Naive thymus-derived CD8-positive, alpha-beta T cell (primary cell): ENCODE measurements at regions not wholly inside any gene's neighbourhood (a gene's known extent, or its start where the extent isn't known, plus 50 kb on each side); places are given as distances from the start of the nearest gene placed in this dataset.
A peak's percentile ranks its signal among the peaks of the same experiment; 100 is the strongest.

Experiments used
- ATAC-seq, 2 donors: fragments of 150-1000 bp; cut with Tn5 transposase in 1 of 2; sonication (Bioruptor Pico), chemical (Tn5 transposase) in 1 of 2; 1 replicate in 1 of 2; 2 replicates in 1 of 2; pipeline ENCODE4 v1.10.0; 2021; ENCODE audit warnings: mild to moderate bottlenecking in 2 of 2, moderate library complexity in 2 of 2
- POLR2A ChIA-PET: fragments of 350-600 bp; sonication (Branson Sonifier 250); formaldehyde crosslinking; loops from one replicate; lab custom pipeline; 2021; ENCODE audit warnings: antibody characterized with exemption; lab: Charles Lee
- DNase-seq, 10 donors: peaks; one replicate each; pipeline versions ENCODE4 v3.0.0 to v3.0.0-alpha.2; 2020 to 2022
- H3K27ac Mint-ChIP-seq, 10 donors: one replicate each; pipeline ENCODE4 v1.8.0; 2020 to 2022; ENCODE audit warnings: mild to moderate bottlenecking in 10 of 10, mixed read lengths in 10 of 10, moderate library complexity in 4 of 10, inconsistent platforms in 1 of 10
- H3K27me3 Mint-ChIP-seq, 5 donors: one replicate each; pipeline ENCODE4 v1.8.0; 2021 to 2022; ENCODE audit warnings: mixed read lengths in 5 of 5
- H3K36me3 Mint-ChIP-seq, 3 donors: one replicate each; pipeline ENCODE4 v1.8.0; 2020 to 2022; ENCODE audit warnings: mixed read lengths in 3 of 3, mild to moderate bottlenecking in 2 of 3, inconsistent platforms in 1 of 3
- H3K4me1 Mint-ChIP-seq, 4 donors: one replicate each; pipeline ENCODE4 v1.8.0; 2021 to 2022; ENCODE audit warnings: mixed read lengths in 4 of 4
- H3K4me3 Mint-ChIP-seq, 10 donors: one replicate each; pipeline ENCODE4 v1.8.0; 2020 to 2022; ENCODE audit warnings: mild to moderate bottlenecking in 10 of 10, mixed read lengths in 10 of 10, moderate library complexity in 6 of 10, inconsistent platforms in 1 of 10
- H3K9me3 Mint-ChIP-seq, 9 donors: one replicate each; pipeline ENCODE4 v1.8.0; 2020 to 2022; ENCODE audit warnings: mixed read lengths in 9 of 9, mild to moderate bottlenecking in 3 of 9, inconsistent platforms in 1 of 9, moderate library complexity in 1 of 9

GRCh38 chr2:239666053-239666854, 265.4 kb upstream of the HDAC4 start:
- Mint-ChIP-seq H3K36me3 (no peaks in the 10 kb centered on the region), H3K4me1 (peaks cover 0 to 2% (median under 1%) of the 10 kb centered on the region in 4 donors), H3K27ac (no peak overlapping the region), H3K4me3 (no peak overlapping the region), H3K27me3 (peaks cover 10 to 28% (median 22%) of the 10 kb centered on the region in 5 donors), H3K9me3 (no peaks in the 10 kb centered on the region)
- POLR2A ChIA-PET: no interaction called here
- ATAC-seq (no peak), DNase-seq (no peak)

GRCh38 chr2:239664216-239664810, 263.5 kb upstream of the HDAC4 start:
- ATAC-seq: no peak
- DNase-seq: no peak
- Mint-ChIP-seq H3K27ac (no peak overlapping the region), H3K4me3 (no peak overlapping the region), H3K9me3 (no peaks in the 10 kb centered on the region), H3K27me3 (peaks cover 18 to 41% (median 29%) of the 10 kb centered on the region in 5 donors), H3K36me3 (no peaks in the 10 kb centered on the region), H3K4me1 (peaks cover 0 to 9% (median 1%) of the 10 kb centered on the region in 4 donors)
- POLR2A ChIA-PET: no interaction called here

GRCh38 chr2:239663364-239663924, 262.6 kb upstream of the HDAC4 start:
- Mint-ChIP-seq H3K36me3 (no peaks in the 10 kb centered on the region), H3K4me3 (no peak overlapping the region), H3K27me3 (peaks cover 18 to 41% (median 29%) of the 10 kb centered on the region in 5 donors), H3K27ac (peak overlapping the region in 2 of 10 donors; percentile 21 to 24), H3K9me3 (no peaks in the 10 kb centered on the region), H3K4me1 (peaks cover 0 to 9% (median 1%) of the 10 kb centered on the region in 4 donors)
- DNase-seq (no peak), ATAC-seq (no peak)
- POLR2A ChIA-PET: no interaction called here

- no peaks in the 10 kb centered on the region for H3K9me3 Mint-ChIP-seq
- peaks cover 0 to 9% (median 1%) of the 10 kb centered on the region in 4 donors for H3K4me1 Mint-ChIP-seq
- no peak overlapping the region for H3K27ac Mint-ChIP-seq
- POLR2A ChIA-PET: no interaction called here
- DNase-seq (no peak), ATAC-seq (no peak)
- H3K4me3 Mint-ChIP-seq: no peak overlapping the region
- peaks cover 18 to 41% (median 31%) of the 10 kb centered on the region in 5 donors for H3K27me3 Mint-ChIP-seq
- no peaks in the 10 kb centered on the region for H3K36me3 Mint-ChIP-seq
Observed at GRCh38 chr2:239662413-239663120, 261.7 kb upstream of the HDAC4 start.

- Mint-ChIP-seq H3K4me1 (peaks cover 0 to 9% (median 1%) of the 10 kb centered on the region in 4 donors), H3K27ac (peak overlapping the region in 1 of 10 donors; percentile 10), H3K36me3 (no peaks in the 10 kb centered on the region), H3K4me3 (no peak overlapping the region), H3K27me3 (peaks cover 18 to 41% (median 32%) of the 10 kb centered on the region in 5 donors), H3K9me3 (no peaks in the 10 kb centered on the region)
- POLR2A ChIA-PET: no interaction called here
- DNase-seq (no peak), ATAC-seq (no peak)
Observed at GRCh38 chr2:239661334-239662312, 260.8 kb upstream of the HDAC4 start.

- Mint-ChIP-seq H3K27ac (peak overlapping the region in 1 of 10 donors; percentile 60), H3K27me3 (peaks cover 18 to 41% (median 32%) of the 10 kb centered on the region in 5 donors), H3K4me3 (no peak overlapping the region), H3K9me3 (no peaks in the 10 kb centered on the region), H3K4me1 (peaks cover 0 to 9% (median 1%) of the 10 kb centered on the region in 4 donors), H3K36me3 (no peaks in the 10 kb centered on the region)
- POLR2A ChIA-PET: no interaction called here
- DNase-seq: no peak
- no peak for ATAC-seq
Observed at GRCh38 chr2:239660390-239661230, 259.8 kb upstream of the HDAC4 start.

- ATAC-seq: no peak
- H3K9me3 Mint-ChIP-seq: no peaks in the 10 kb centered on the region
- no peaks in the 10 kb centered on the region for H3K36me3 Mint-ChIP-seq
- DNase-seq: no peak
- H3K27ac Mint-ChIP-seq: no peak overlapping the region
- H3K27me3 Mint-ChIP-seq: peaks cover 18 to 31% (median 28%) of the 10 kb centered on the region in 5 donors
- POLR2A ChIA-PET: no interaction called here
- H3K4me1 Mint-ChIP-seq: peaks cover 0 to 9% (median 1%) of the 10 kb centered on the region in 4 donors
- no peak overlapping the region for H3K4me3 Mint-ChIP-seq
Observed at GRCh38 chr2:239657992-239658391, 257.2 kb upstream of the HDAC4 start.

GRCh38 chr2:239657236-239657635, 256.4 kb upstream of the HDAC4 start:
- DNase-seq (no peak), ATAC-seq (no peak)
- Mint-ChIP-seq H3K27me3 (peaks cover 14 to 23% (median 21%) of the 10 kb centered on the region in 5 donors), H3K4me1 (peaks cover 0 to 6% (median 1%) of the 10 kb centered on the region in 4 donors), H3K27ac (no peak overlapping the region), H3K36me3 (no peaks in the 10 kb centered on the region), H3K9me3 (no peaks in the 10 kb centered on the region), H3K4me3 (no peak overlapping the region)
- POLR2A ChIA-PET: no interaction called here

GRCh38 chr2:239654266-239654665, 253.4 kb upstream of the HDAC4 start:
- ATAC-seq (no peak), DNase-seq (no peak)
- Mint-ChIP-seq H3K36me3 (peaks cover 0 to 2% (median 0%) of the 10 kb centered on the region in 3 donors), H3K27me3 (peaks cover 0 to 6% (median 1%) of the 10 kb centered on the region in 5 donors), H3K9me3 (peaks cover 0 to 5% (median 2%) of the 10 kb centered on the region in 9 donors), H3K4me1 (no peaks in the 10 kb centered on the region), H3K27ac (no peak overlapping the region), H3K4me3 (no peak overlapping the region)
- POLR2A ChIA-PET: no interaction called here

- POLR2A ChIA-PET: no interaction called here
- H3K27ac Mint-ChIP-seq: no peak overlapping the region
- peaks cover 0 to 9% (median 2%) of the 10 kb centered on the region in 5 donors for H3K27me3 Mint-ChIP-seq
- DNase-seq (no peak), ATAC-seq (no peak)
- peaks cover 0 to 3% (median 0%) of the 10 kb centered on the region in 4 donors for H3K4me1 Mint-ChIP-seq
- no peak overlapping the region for H3K4me3 Mint-ChIP-seq
- H3K9me3 Mint-ChIP-seq: peaks cover 0 to 17% (median 6%) of the 10 kb centered on the region in 9 donors
- H3K36me3 Mint-ChIP-seq: peaks cover 0 to 6% (median 0%) of the 10 kb centered on the region in 3 donors
Observed at GRCh38 chr2:239651859-239652258, 251.0 kb upstream of the HDAC4 start.

- Mint-ChIP-seq H3K27me3 (peaks cover 0 to 13% (median 2%) of the 10 kb centered on the region in 5 donors), H3K36me3 (peaks cover 0 to 6% (median 0%) of the 10 kb centered on the region in 3 donors), H3K27ac (no peak overlapping the region), H3K4me3 (no peak overlapping the region), H3K9me3 (peaks cover 0 to 17% (median 6%) of the 10 kb centered on the region in 9 donors), H3K4me1 (peaks cover 0 to 3% (median 0%) of the 10 kb centered on the region in 4 donors)
- DNase-seq (no peak), ATAC-seq (no peak)
- POLR2A ChIA-PET: no interaction called here
Observed at GRCh38 chr2:239650674-239651073, 249.9 kb upstream of the HDAC4 start.
